Omental fat pad (tissue), 3 donors: ENCODE measurements at regions not wholly inside any gene's neighbourhood (a gene's known extent, or its start where the extent isn't known, plus 50 kb on each side); places are given as distances from the start of the nearest gene placed in this dataset.
A peak's percentile ranks its signal among the peaks of the same experiment; 100 is the strongest.
"Not testable (repeated sequence)": the region's sequence is repeated elsewhere in the genome, so short reads cannot be mapped to it uniquely, and the experiment has no call there.

Experiments used
- ATAC-seq: fragments of 150-250 bp; one replicate; pipeline ENCODE4 v1.9.1; 2016; ENCODE audit warnings: mild to moderate bottlenecking, moderate library complexity; ENCODE audit not compliant: low FRiP score
- DNase-seq: peaks from one replicate; pipeline ENCODE4 v3.0.0-alpha.2; 2019; ENCODE audit warnings: low spot score
- CTCF ChIP-seq, 3 donors: fragments of 450-650 bp; IDR thresholded peaks; one replicate each; pipeline ENCODE4 v1.5.1; 2016 to 2017; ENCODE audit warnings: antibody characterized with exemption in 3 of 3, mild to moderate bottlenecking in 3 of 3, moderate library complexity in 2 of 3

GRCh38 chr17:30709096-30709495, 115.4 kb downstream of the CRLF3 start:
- ATAC-seq, DNase-seq: not testable (repeated sequence)

GRCh38 chr17:30708241-30709078, 116.0 kb downstream of the CRLF3 start:
- peak; percentile 83 for ATAC-seq
- DNase-seq = not testable (repeated sequence)

GRCh38 chr17:30707724-30708240, 116.7 kb downstream of the CRLF3 start:
- ATAC-seq, DNase-seq: not testable (repeated sequence)

- not testable (repeated sequence) for ATAC-seq, DNase-seq
Measured at GRCh38 chr17:30706461-30707335, 117.8 kb downstream of the CRLF3 start.

- DNase-seq, ATAC-seq: not testable (repeated sequence)
Measured at GRCh38 chr17:30706004-30706403, 118.5 kb downstream of the CRLF3 start.

GRCh38 chr17:30701498-30701989, 122.9 kb downstream of the CRLF3 start:
- no peak for TF ChIP-seq CTCF (IDR thresholded peaks at IDR 0.05)
- ATAC-seq = no peak
- no peak for DNase-seq

GRCh38 chr17:30700833-30701232, 123.7 kb downstream of the CRLF3 start:
- not testable (repeated sequence) for DNase-seq, ATAC-seq

GRCh38 chr17:30697619-30698460, 126.7 kb downstream of the CRLF3 start:
- peak; percentile 73 for ATAC-seq
- TF ChIP-seq CTCF (IDR thresholded peaks at IDR 0.05) = peak in 1 of 3 donors; percentile 41
- not testable (repeated sequence) for DNase-seq

- TF ChIP-seq CTCF (IDR thresholded peaks at IDR 0.05) = no peak
- DNase-seq = no peak
- ATAC-seq = no peak
Measured at GRCh38 chr17:30696234-30696633, 128.3 kb downstream of the CRLF3 start.

- DNase-seq = not testable (repeated sequence)
- ATAC-seq = peak; percentile 59
Measured at GRCh38 chr17:30695265-30695811, 129.2 kb downstream of the CRLF3 start.

- not testable (repeated sequence) for DNase-seq, ATAC-seq
Measured at GRCh38 chr17:30693772-30694171, 130.7 kb downstream of the CRLF3 start.

GRCh38 chr17:30689266-30690000, 135.1 kb downstream of the CRLF3 start:
- ATAC-seq = not testable (repeated sequence)

More at GRCh38 chr17:30689266-30690000, 135.1 kb downstream of the CRLF3 start:
- DNase-seq = not testable (repeated sequence)
